SU-DHL-6 (cell line): ENCODE measurements at regions not wholly inside any gene's neighbourhood (a gene's known extent, or its start where the extent isn't known, plus 50 kb on each side); places are given as distances from the start of the nearest gene placed in this dataset.

Experiments
- H2AFZ ChIP-seq: fragments of 200-600 bp; sonication (generic); 2 replicates; pipeline ENCODE4 v1.6.1; 2014; ENCODE audit warnings: low read depth, mild to moderate bottlenecking, moderate library complexity, mixed read lengths, antibody characterized with exemption, low read length; ENCODE audit not compliant: severe bottlenecking
- H3F3A ChIP-seq: fragments of 200-600 bp; shearing (Covaris generic); 2 replicates; pipeline ENCODE4 v1.6.0; 2016; ENCODE audit warnings: antibody characterized with exemption, mild to moderate bottlenecking; ENCODE audit not compliant: insufficient read depth
- H3K27ac ChIP-seq: fragments of 200-600 bp; sonication (generic); 2 replicates; pipeline ENCODE4 v1.5.1; 2016; ENCODE audit warnings: low read depth, mild to moderate bottlenecking, low read length, moderate library complexity, mixed read lengths
- H3K27me3 ChIP-seq: fragments of 200-600 bp; sonication (generic), shearing (Covaris generic); 2 replicates; pipeline ENCODE4 v1.6.0; 2014; ENCODE audit warnings: mild to moderate bottlenecking, low read length
- H3K36me3 ChIP-seq: fragments of 200-600 bp; sonication (generic); 2 replicates; pipeline ENCODE4 v1.6.1; 2014; ENCODE audit warnings: mild to moderate bottlenecking, low read length, mixed read lengths
- H3K4me2 ChIP-seq: fragments of 300-600, 200-600 bp; shearing (Covaris generic), sonication (generic); 2 replicates; pipeline ENCODE4 v1.6.0; 2014; ENCODE audit warnings: low read length, low read depth, mild to moderate bottlenecking; ENCODE audit not compliant: poor library complexity, severe bottlenecking
- H3K4me3 ChIP-seq: fragments of 200-600 bp; sonication (generic); 2 replicates; pipeline ENCODE4 v1.5.1; 2014; ENCODE audit warnings: antibody characterized with exemption, low read length, mild to moderate bottlenecking, mixed read lengths; ENCODE audit not compliant: insufficient read depth, poor library complexity, severe bottlenecking
- H3K79me2 ChIP-seq: fragments of 200-600 bp; sonication (generic); 2 replicates; pipeline ENCODE4 v1.6.1; 2014; ENCODE audit warnings: mild to moderate bottlenecking, low read length, moderate library complexity; ENCODE audit not compliant: insufficient read depth
- H3K9ac ChIP-seq: fragments of 200-600 bp; sonication (generic); 2 replicates; pipeline ENCODE4 v1.7.0; 2014; ENCODE audit warnings: mild to moderate bottlenecking, low read length
- H3K9me2 ChIP-seq: fragments of 200-600 bp; sonication (generic); replicated peaks from 2 replicates; pipeline ENCODE4 v1.6.1; 2014; ENCODE audit warnings: low read length; ENCODE audit not compliant: insufficient read depth
- H3K9me3 ChIP-seq: fragments of 200-600 bp; sonication (generic); 2 replicates; pipeline ENCODE4 v1.6.1; 2014; ENCODE audit warnings: low read length, mixed read lengths; ENCODE audit not compliant: insufficient read depth
- H4K20me1 ChIP-seq: fragments of 200-600 bp; sonication (generic); 2 replicates; pipeline ENCODE4 v1.6.1; 2014; ENCODE audit warnings: low read depth, mild to moderate bottlenecking, antibody characterized with exemption, low read length, moderate library complexity, mixed read lengths
- CTCF ChIP-seq: fragments of 200-600 bp; sonication (generic); IDR thresholded peaks from one replicate; pipeline ENCODE4 v1.5.1; 2017; ENCODE audit warnings: antibody characterized with exemption, mild to moderate bottlenecking, low read length, moderate library complexity; ENCODE audit not compliant: insufficient read depth, poor library complexity, severe bottlenecking
- EZH2phosphoT487 ChIP-seq: fragments of 200-600 bp; sonication (generic), shearing (Covaris generic); conservative IDR thresholded peaks from 2 replicates; pipeline ENCODE4 v1.6.1; 2018; ENCODE audit warnings: mild to moderate bottlenecking, antibody characterized with exemption, low read length, moderate library complexity, mixed read lengths

GRCh38 chr5:13188371-13188770 is 756.1 kb downstream of the DNAH5 start:
- Histone ChIP-seq H4K20me1 (no peaks in the 10 kb centered on the region), H3K4me2 (no peak overlapping the region), H3K9ac (no peak overlapping the region), H3K4me3 (no peak overlapping the region), H3K36me3 (no peaks in the 10 kb centered on the region), H3K9me2 (no peaks in the 10 kb centered on the region), H3K27ac (no peak overlapping the region), H3K79me2 (no peaks in the 10 kb centered on the region), H3F3A (no peaks in the 10 kb centered on the region), H2AFZ (no peak overlapping the region), H3K9me3 (no peaks in the 10 kb centered on the region), H3K27me3 (no peaks in the 10 kb centered on the region)
- no peak for TF ChIP-seq CTCF
- no peak for TF ChIP-seq EZH2phosphoT487

DNA sequence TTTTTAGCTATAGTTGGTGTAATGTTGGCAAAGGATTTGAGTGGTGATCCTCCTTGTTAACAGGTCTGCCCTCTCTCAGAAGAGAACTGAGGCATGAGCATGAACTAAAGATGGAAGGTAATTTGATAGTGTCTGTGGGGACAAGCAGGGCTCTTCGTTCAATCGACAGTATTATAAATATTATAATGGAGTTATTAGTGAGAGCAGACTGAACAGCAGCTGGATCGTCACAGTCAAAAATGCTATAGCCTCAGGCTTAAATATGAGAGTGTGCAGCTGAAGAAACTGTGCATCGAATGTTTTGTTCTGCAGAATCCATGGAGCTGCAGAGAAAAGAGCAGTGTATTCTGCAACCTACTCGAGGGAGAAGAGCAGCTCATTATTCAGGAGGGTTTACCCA is 757.3 kb downstream of the DNAH5 start:
- Histone ChIP-seq H3K27me3 (no peaks in the 10 kb centered on the region), H2AFZ (no peak overlapping the region), H3K27ac (no peak overlapping the region), H3K4me3 (no peak overlapping the region), H3K9me2 (no peaks in the 10 kb centered on the region), H3K79me2 (no peaks in the 10 kb centered on the region), H3K9me3 (no peaks in the 10 kb centered on the region), H3K9ac (no peak overlapping the region), H4K20me1 (no peaks in the 10 kb centered on the region), H3F3A (no peaks in the 10 kb centered on the region), H3K36me3 (no peaks in the 10 kb centered on the region), H3K4me2 (no peak overlapping the region)
- TF ChIP-seq CTCF (no peak), EZH2phosphoT487 (no peak)

- no peaks in the 10 kb centered on the region for H3F3A ChIP-seq
- no peaks in the 10 kb centered on the region for H4K20me1 ChIP-seq
- no peaks in the 10 kb centered on the region for H3K27me3 ChIP-seq
- no peaks in the 10 kb centered on the region for H3K9me2 ChIP-seq
- H3K9ac ChIP-seq: no peak overlapping the region
- no peaks in the 10 kb centered on the region for H3K79me2 ChIP-seq
- H3K27ac ChIP-seq: no peak overlapping the region
- no peak for TF ChIP-seq CTCF
- TF ChIP-seq EZH2phosphoT487: no peak
- no peaks in the 10 kb centered on the region for H3K9me3 ChIP-seq
- H2AFZ ChIP-seq: no peak overlapping the region
- H3K4me2 ChIP-seq: no peak overlapping the region
- H3K4me3 ChIP-seq: no peak overlapping the region
- no peaks in the 10 kb centered on the region for H3K36me3 ChIP-seq
Measured at GRCh38 chr5:13186177-13186576, 758.3 kb downstream of the DNAH5 start.
